ENCODE measurements at regions not wholly inside any gene's neighbourhood (a gene's known extent, or its start where the extent isn't known, plus 50 kb on each side); places are given as distances from the start of the nearest gene placed in this dataset.

GRCh38 chr6:145347216-145347615 lies 388.1 kb downstream of the EPM2A start:
- Histone ChIP-seq H3K27ac (no peak overlapping the region), H3K36me3 (replicated peaks) (no peaks in the 10 kb centered on the region), H3K4me3 (ENCODE audit: low read depth, low read length) (no peak overlapping the region), H3K27me3 (replicated peaks) (no peaks in the 10 kb centered on the region)
- no peak for TF ChIP-seq CTCF (IDR thresholded peaks at IDR 0.05; ENCODE audit: low read depth, low read length, missing control alignments)
- in situ Hi-C loops (cut with HindIII; ENCODE audit: low pct_ligation_motif_present, low sequenced_read_pairs), result no loop called here
- no peak for DNase-seq

GRCh38 chr6:145349950-145350510 lies 385.3 kb downstream of the EPM2A start:
- TF ChIP-seq CTCF (IDR thresholded peaks at IDR 0.05; ENCODE audit: low read depth, low read length, missing control alignments), result no peak
- Histone ChIP-seq H3K27ac (no peak overlapping the region), H3K27me3 (replicated peaks) (no peaks in the 10 kb centered on the region), H3K4me3 (ENCODE audit: low read depth, low read length) (no peak overlapping the region), H3K36me3 (replicated peaks) (no peaks in the 10 kb centered on the region)
- in situ Hi-C loops (cut with HindIII; ENCODE audit: low pct_ligation_motif_present, low sequenced_read_pairs), result no loop called here
- DNase-seq, result no peak

GRCh38 chr6:145350928-145351327 lies 384.4 kb downstream of the EPM2A start:
- no peak overlapping the region for H3K4me3 ChIP-seq (ENCODE audit: low read depth, low read length)
- no peaks in the 10 kb centered on the region for H3K36me3 ChIP-seq (replicated peaks)
- no peak for TF ChIP-seq CTCF (IDR thresholded peaks at IDR 0.05; ENCODE audit: low read depth, low read length, missing control alignments)
- no peak for DNase-seq
- H3K27me3 ChIP-seq (replicated peaks), result no peaks in the 10 kb centered on the region
- in situ Hi-C loops (cut with HindIII; ENCODE audit: low pct_ligation_motif_present, low sequenced_read_pairs), result no loop called here
- H3K27ac ChIP-seq, result no peak overlapping the region

- Histone ChIP-seq H3K27ac (no peak overlapping the region), H3K27me3 (replicated peaks) (no peaks in the 10 kb centered on the region), H3K4me3 (ENCODE audit: low read depth, low read length) (no peak overlapping the region), H3K36me3 (replicated peaks) (no peaks in the 10 kb centered on the region)
- in situ Hi-C loops (cut with HindIII; ENCODE audit: low pct_ligation_motif_present, low sequenced_read_pairs), result no loop called here
- DNase-seq, result no peak
- TF ChIP-seq CTCF (IDR thresholded peaks at IDR 0.05; ENCODE audit: low read depth, low read length, missing control alignments), result no peak
These were observed 382.8 kb downstream of the EPM2A start for GRCh38 chr6:145352382-145353080.

GRCh38 chr6:145360865-145361264 lies 374.5 kb downstream of the EPM2A start:
- DNase-seq, result no peak
- no peaks in the 10 kb centered on the region for H3K36me3 ChIP-seq (replicated peaks)
- no peak overlapping the region for H3K4me3 ChIP-seq (ENCODE audit: low read depth, low read length)
- in situ Hi-C loops (cut with HindIII; ENCODE audit: low pct_ligation_motif_present, low sequenced_read_pairs), result no loop called here
- H3K27me3 ChIP-seq (replicated peaks), result no peaks in the 10 kb centered on the region
- TF ChIP-seq CTCF (IDR thresholded peaks at IDR 0.05; ENCODE audit: low read depth, low read length, missing control alignments), result no peak
- no peak overlapping the region for H3K27ac ChIP-seq

- no peak for TF ChIP-seq CTCF (IDR thresholded peaks at IDR 0.05; ENCODE audit: low read depth, low read length, missing control alignments)
- H3K36me3 ChIP-seq (replicated peaks), result no peaks in the 10 kb centered on the region
- no peak for DNase-seq
- no peak overlapping the region for H3K4me3 ChIP-seq (ENCODE audit: low read depth, low read length)
- in situ Hi-C loops (cut with HindIII; ENCODE audit: low pct_ligation_motif_present, low sequenced_read_pairs), result no loop called here
- H3K27me3 ChIP-seq (replicated peaks), result no peaks in the 10 kb centered on the region
- no peak overlapping the region for H3K27ac ChIP-seq
These were observed 368.2 kb downstream of the EPM2A start for GRCh38 chr6:145367149-145367548.

Measured in brain microvascular endothelial cell (primary cell).